Stimulated activated CD4-positive, alpha-beta T cell treated with anti-CD3 and anti-CD28 coated beads, Interleukin-15, amount 100 ng/mL, for 1 hour (primary cell): ENCODE measurements at regions not wholly inside any gene's neighbourhood (a gene's known extent, or its start where the extent isn't known, plus 50 kb on each side); places are given as distances from the start of the nearest gene placed in this dataset.

Experiments
- DNase-seq, 2 donors: peaks; one replicate each; pipeline ENCODE4 v3.0.0-alpha.2; 2020; ENCODE audit warnings: low read depth in 1 of 2, low spot score in 1 of 2

DNA sequence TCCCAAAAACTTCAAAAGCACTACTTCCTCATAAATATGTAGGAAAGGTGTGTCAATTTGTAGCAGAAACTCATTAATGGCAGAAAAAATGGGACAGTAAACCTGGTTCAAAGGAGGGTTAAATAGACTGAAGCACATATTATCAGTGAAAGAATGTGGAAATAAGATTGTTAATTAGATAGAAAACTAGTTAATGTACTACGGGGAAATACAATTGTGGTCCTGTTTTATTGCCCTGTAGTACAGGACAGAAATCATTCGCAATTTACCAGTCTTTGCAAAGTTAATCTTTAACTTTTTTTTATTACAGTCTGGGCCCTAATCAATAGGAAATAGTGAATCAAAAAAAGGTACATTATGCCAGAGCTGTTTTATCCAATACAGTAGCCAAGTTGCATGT is 82.0 kb upstream of the PAK5 start:
- no peak for DNase-seq

DNA sequence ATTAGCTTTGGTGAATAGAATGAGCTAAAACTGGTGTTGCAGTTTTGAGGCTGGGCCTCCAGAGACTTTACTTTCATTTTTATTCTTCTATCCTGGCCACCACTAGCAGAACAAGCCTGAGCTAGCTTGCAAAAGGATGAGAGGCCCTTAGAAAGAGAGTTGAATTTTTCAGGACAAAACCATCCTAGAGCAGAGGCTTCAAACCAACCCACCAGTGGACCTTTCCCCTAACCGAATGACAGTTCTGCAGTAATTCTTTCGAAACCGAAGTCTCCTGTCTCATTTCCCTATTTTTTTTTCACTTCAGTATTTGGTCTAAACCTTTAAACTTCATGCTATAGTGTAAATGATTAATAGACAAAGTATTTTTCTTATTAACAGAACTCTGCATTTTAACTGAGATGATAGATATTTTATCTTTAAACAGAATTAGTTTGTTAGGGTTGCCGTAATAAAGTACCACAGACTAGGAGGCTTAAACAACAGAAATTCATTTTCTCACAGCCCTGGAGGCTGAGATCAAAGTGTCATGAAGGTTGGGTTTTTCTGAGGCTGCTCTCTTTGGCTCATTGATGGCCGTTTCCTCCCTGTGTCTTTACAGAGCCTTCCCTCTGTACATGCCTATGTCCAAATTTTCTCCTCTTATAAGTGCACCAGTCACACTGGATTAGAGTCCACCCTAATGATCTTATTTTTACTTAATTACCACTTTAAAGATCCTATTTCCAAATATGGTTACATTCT is 80.6 kb upstream of the PAK5 start:
- no peak for DNase-seq

DNA sequence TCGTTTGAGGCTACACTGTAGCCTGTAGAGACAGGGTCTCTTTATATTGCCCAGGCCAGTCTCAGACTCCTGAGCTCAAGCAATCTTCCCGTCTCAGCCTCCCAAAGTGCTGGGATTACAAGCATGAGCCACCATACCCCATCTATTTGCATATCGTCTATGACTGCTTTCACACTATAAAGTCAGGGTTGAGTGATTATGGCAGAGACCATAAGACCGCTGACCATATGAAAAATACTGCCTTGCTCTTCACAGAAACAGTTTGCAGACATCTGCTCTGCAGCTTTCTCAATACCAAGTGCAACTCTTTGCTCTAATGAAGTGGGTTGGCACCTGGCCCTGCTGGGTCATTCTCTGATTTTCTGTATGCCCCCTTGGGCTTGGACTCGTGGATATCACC is 79.5 kb upstream of the PAK5 start:
- DNase-seq: no peak

DNA sequence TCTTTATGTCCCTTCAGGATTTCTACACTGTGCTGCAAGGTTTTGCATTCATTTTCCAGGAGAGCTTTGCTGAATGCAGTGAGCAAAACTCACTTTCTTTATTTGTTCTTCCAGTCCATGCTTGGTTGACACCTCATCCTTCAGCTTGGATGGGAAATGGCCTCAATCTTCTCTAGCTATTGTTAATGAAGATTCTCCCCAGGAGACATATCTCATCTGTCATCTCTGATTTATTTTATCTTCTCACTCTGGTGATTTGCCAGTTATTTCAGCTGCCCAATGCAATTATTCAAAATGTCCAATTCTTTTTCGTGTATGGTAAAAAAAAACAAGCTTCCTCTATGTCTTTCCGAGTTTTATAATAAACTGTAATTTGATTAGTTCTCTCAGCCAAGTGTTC is 77.9 kb upstream of the PAK5 start:
- no peak for DNase-seq

- DNase-seq: peak in 1 of 2 donors; percentile 3
Observed at GRCh38 chr20:9912858-9913434, 74.1 kb upstream of the PAK5 start.

DNA sequence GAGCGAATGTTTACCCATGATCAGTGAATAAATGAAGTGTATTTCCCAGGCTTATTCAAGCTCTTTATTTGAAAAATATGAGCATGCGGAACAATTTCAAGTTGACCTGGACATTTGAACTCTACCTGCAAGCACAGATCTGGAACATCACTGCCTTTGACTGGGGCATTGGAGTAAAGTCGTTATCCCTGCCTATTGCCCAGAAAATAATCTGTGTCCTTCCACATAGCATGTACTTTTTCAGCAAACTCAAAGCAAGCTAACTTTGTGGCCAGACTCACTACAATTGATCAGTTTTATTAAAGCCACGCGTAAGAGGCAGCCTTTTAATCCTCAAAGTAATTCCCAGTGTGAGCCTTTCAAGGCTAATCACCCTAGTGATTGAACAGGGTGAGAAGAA is 73.4 kb upstream of the PAK5 start:
- no peak for DNase-seq

GRCh38 chr20:9911519-9911918 is 72.6 kb upstream of the PAK5 start:
- no peak for DNase-seq

- DNase-seq: no peak
Observed at GRCh38 chr20:9909167-9909566, 70.3 kb upstream of the PAK5 start.

- DNase-seq: no peak
Observed at GRCh38 chr20:9903048-9903655, 64.3 kb upstream of the PAK5 start.

DNA sequence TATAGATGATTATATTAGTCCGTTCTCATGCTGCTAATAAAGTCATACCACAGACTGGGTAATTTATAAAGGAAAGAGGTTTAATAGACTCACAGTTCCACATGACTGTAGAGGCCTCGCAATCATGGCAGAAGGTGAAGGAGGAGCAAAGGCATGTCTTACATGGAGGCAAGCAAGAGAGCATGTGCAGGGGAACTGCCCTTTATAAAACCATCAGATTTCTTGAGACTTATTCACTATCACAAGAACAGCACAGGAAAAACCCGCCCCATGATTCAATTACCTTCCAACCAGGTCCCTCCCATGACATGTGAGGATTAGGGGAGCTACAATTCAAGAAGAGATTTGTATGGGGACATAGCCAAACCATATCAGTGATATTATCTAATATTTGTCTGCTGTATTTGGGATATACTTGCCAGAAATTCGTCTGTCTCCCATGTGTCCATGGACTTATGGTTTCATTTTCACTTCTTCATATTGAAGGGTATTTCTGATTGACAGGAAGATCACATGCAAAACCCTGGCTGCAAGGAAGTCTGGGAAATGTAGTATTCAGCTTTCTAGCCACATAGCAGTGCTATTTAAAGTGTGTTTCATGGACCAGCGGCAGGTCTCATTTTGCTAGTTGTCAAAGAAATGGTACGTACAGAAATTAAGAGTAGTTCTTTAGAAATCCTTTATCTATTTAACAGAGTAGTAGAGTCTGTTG is 50.5 kb upstream of the PAK5 start:
- DNase-seq: no peak
